HEK293 (cell line): ENCODE measurements at regions not wholly inside any gene's neighbourhood (a gene's known extent, or its start where the extent isn't known, plus 50 kb on each side); places are given as distances from the start of the nearest gene placed in this dataset.

Experiments used
- CTCF ChIP-seq: fragments of 450-650 bp; formaldehyde crosslinking; IDR thresholded peaks from 2 replicates; pipeline ENCODE4 v1.5.1; 2016; ENCODE audit warnings: missing biosample characterization, missing genetic modification characterization
- FEZF1 ChIP-seq: fragments of 450-650 bp; formaldehyde crosslinking; IDR thresholded peaks from 2 replicates; pipeline ENCODE4 v1.5.1; 2016; ENCODE audit warnings: missing biosample characterization, missing genetic modification characterization
- HOXA7 ChIP-seq: sonication (generic); formaldehyde crosslinking; IDR thresholded peaks from 2 replicates; pipeline ENCODE4 v1.8.1; 2022; ENCODE audit warnings: missing genetic modification reagents, borderline replicate concordance
- RBAK ChIP-seq: fragments of 450-650 bp; formaldehyde crosslinking; IDR thresholded peaks from 2 replicates; pipeline ENCODE4 v1.5.1; 2016; ENCODE audit warnings: missing biosample characterization, missing genetic modification characterization
- REST ChIP-seq: fragments of 450-650 bp; formaldehyde crosslinking; IDR thresholded peaks from 2 replicates; pipeline ENCODE4 v1.5.1; 2016; ENCODE audit warnings: missing biosample characterization, missing genetic modification characterization
- SP2 ChIP-seq: fragments of 450-650 bp; formaldehyde crosslinking; IDR thresholded peaks from 2 replicates; pipeline ENCODE4 v1.5.1; 2016; ENCODE audit warnings: missing biosample characterization, missing genetic modification characterization
- SP7 ChIP-seq: fragments of 450-650 bp; formaldehyde crosslinking; IDR thresholded peaks from 2 replicates; pipeline ENCODE4 v1.5.1; 2016; ENCODE audit warnings: missing biosample characterization, missing genetic modification characterization
- ZBTB6 ChIP-seq: fragments of 450-650 bp; formaldehyde crosslinking; IDR thresholded peaks from 2 replicates; pipeline ENCODE4 v1.5.1; 2017; ENCODE audit warnings: missing biosample characterization, missing genetic modification characterization
- ZNF510 ChIP-seq: fragments of 450-650 bp; formaldehyde crosslinking; IDR thresholded peaks from 2 replicates; pipeline ENCODE4 v1.5.1; 2018; ENCODE audit warnings: mild to moderate bottlenecking, missing genetic modification characterization, missing biosample characterization; ENCODE audit not compliant: insufficient replicate concordance
- ZNF621 ChIP-seq: fragments of 450-650 bp; formaldehyde crosslinking; IDR thresholded peaks from 2 replicates; pipeline ENCODE4 v1.5.1; 2017; ENCODE audit warnings: missing biosample characterization, missing genetic modification characterization
- ZNF704 ChIP-seq: fragments of 450-650 bp; formaldehyde crosslinking; IDR thresholded peaks from 2 replicates; pipeline ENCODE4 v1.5.1; 2016; ENCODE audit warnings: missing biosample characterization, missing genetic modification characterization
- ZNF76 ChIP-seq: fragments of 450-650 bp; formaldehyde crosslinking; IDR thresholded peaks from 2 replicates; pipeline ENCODE4; 2016; ENCODE audit warnings: low read depth, missing biosample characterization, missing genetic modification characterization, borderline replicate concordance
- ZNF785 ChIP-seq: fragments of 450-650 bp; formaldehyde crosslinking; IDR thresholded peaks from 2 replicates; pipeline ENCODE4 v1.5.1; 2016; ENCODE audit warnings: missing biosample characterization, missing genetic modification characterization

- no peak for TF ChIP-seq REST (tag by site-specific recombination)
- no peak for TF ChIP-seq RBAK (tag by site-specific recombination)
- TF ChIP-seq SP7 = no peak
- no peak for TF ChIP-seq CTCF
- TF ChIP-seq HOXA7 (CRISPR knock-in tag) = no peak
- no peak for TF ChIP-seq SP2
- TF ChIP-seq ZNF621 (tag by site-specific recombination) = no peak
- no peak for TF ChIP-seq ZNF785 (tag by site-specific recombination)
- no peak for TF ChIP-seq ZNF510
- TF ChIP-seq ZBTB6 (tag by site-specific recombination) = no peak
- no peak for TF ChIP-seq ZNF704 (tag by site-specific recombination)
- TF ChIP-seq ZNF76 = no peak
- no peak for TF ChIP-seq FEZF1 (tag by site-specific recombination)
These were observed 191.7 kb upstream of the TLE3 start for GRCh38 chr15:70289191-70289955.
